Loucy (cell line): ENCODE measurements at regions not wholly inside any gene's neighbourhood (a gene's known extent, or its start where the extent isn't known, plus 50 kb on each side); places are given as distances from the start of the nearest gene placed in this dataset.
"Not testable (repeated sequence)": the region's sequence is repeated elsewhere in the genome, so short reads cannot be mapped to it uniquely, and the experiment has no call there.

Experiments used
- H2AFZ ChIP-seq: fragments of 200-600 bp; sonication (generic); 2 replicates; pipeline ENCODE4 v1.6.0; 2016; ENCODE audit warnings: antibody characterized with exemption, mild to moderate bottlenecking, low read length, moderate library complexity
- H3F3A ChIP-seq: fragments of 200-600 bp; 2 replicates; pipeline ENCODE4 v1.6.0; 2016; ENCODE audit warnings: antibody characterized with exemption, low read depth, mild to moderate bottlenecking
- H3K27me3 ChIP-seq: fragments of 200-600 bp; sonication (generic); 2 replicates; pipeline ENCODE4 v1.6.1; 2014; ENCODE audit warnings: low read length, mild to moderate bottlenecking; ENCODE audit not compliant: insufficient read depth, poor library complexity, severe bottlenecking
- H3K36me3 ChIP-seq: fragments of 200-600 bp; sonication (generic); 2 replicates; pipeline ENCODE4 v1.6.1; 2016; ENCODE audit warnings: low read length; ENCODE audit not compliant: insufficient read depth
- H3K4me1 ChIP-seq: fragments of 200-600 bp; sonication (generic); 2 replicates; pipeline ENCODE4 v1.5.1; 2014; ENCODE audit warnings: low read length, mild to moderate bottlenecking; ENCODE audit not compliant: insufficient read depth, poor library complexity, severe bottlenecking
- H3K4me2 ChIP-seq: fragments of 200-600 bp; sonication (generic); 2 replicates; pipeline ENCODE4 v1.6.0; 2014; ENCODE audit warnings: antibody characterized with exemption, low read length, low read depth, mild to moderate bottlenecking; ENCODE audit not compliant: poor library complexity, severe bottlenecking
- H3K4me3 ChIP-seq: fragments of 200-600 bp; sonication (generic); 2 replicates; pipeline ENCODE4 v1.5.1; 2014; ENCODE audit warnings: low read length, mild to moderate bottlenecking, mixed read lengths; ENCODE audit not compliant: poor library complexity, severe bottlenecking
- H3K79me2 ChIP-seq: fragments of 200-600 bp; sonication (generic); 2 replicates; pipeline ENCODE4 v1.6.1; 2014; ENCODE audit warnings: low read length; ENCODE audit not compliant: insufficient read depth
- H3K9ac ChIP-seq: fragments of 200-600 bp; sonication (generic); 2 replicates; pipeline ENCODE4 v1.6.0; 2014; ENCODE audit warnings: mild to moderate bottlenecking, low read depth, low read length, moderate library complexity; ENCODE audit not compliant: poor library complexity, severe bottlenecking
- H3K9me2 ChIP-seq: fragments of 200-600 bp; sonication (generic); replicated peaks from 2 replicates; pipeline ENCODE4 v1.6.1; 2016; ENCODE audit warnings: low read depth, low read length, mixed read lengths
- H3K9me3 ChIP-seq: fragments of 200-600 bp; sonication (generic); 2 replicates; pipeline ENCODE4 v1.6.1; 2014; ENCODE audit warnings: mild to moderate bottlenecking, antibody characterized with exemption, low read length, low read depth; ENCODE audit not compliant: insufficient read depth
- H4K20me1 ChIP-seq: fragments of 200-600 bp; sonication (generic); 2 replicates; pipeline ENCODE4 v1.6.0; 2014; ENCODE audit warnings: antibody characterized with exemption, low read length, mild to moderate bottlenecking; ENCODE audit not compliant: insufficient read depth, poor library complexity, severe bottlenecking
- CTCF ChIP-seq: fragments of 200-600 bp; sonication (generic); conservative IDR thresholded peaks from 2 replicates; pipeline ENCODE4 v1.5.1; 2014; ENCODE audit warnings: mild to moderate bottlenecking, antibody characterized with exemption, low read length
- EZH2phosphoT487 ChIP-seq: fragments of 200-600 bp; IDR thresholded peaks from 2 replicates; pipeline ENCODE4 v1.6.1; 2018; ENCODE audit warnings: antibody characterized with exemption, mild to moderate bottlenecking, moderate library complexity, borderline replicate concordance

- H4K20me1 ChIP-seq: no peaks in the 10 kb centered on the region
- no peaks in the 10 kb centered on the region for H3K79me2 ChIP-seq
- no peaks in the 10 kb centered on the region for H3K4me1 ChIP-seq
- no peaks in the 10 kb centered on the region for H3K9me3 ChIP-seq
- no peak overlapping the region for H3K4me2 ChIP-seq
- H3K4me3 ChIP-seq: no peak overlapping the region
- H3K9me2 ChIP-seq: no peaks in the 10 kb centered on the region
- no peak overlapping the region for H2AFZ ChIP-seq
- no peaks in the 10 kb centered on the region for H3K27me3 ChIP-seq
- TF ChIP-seq EZH2phosphoT487: no peak
- TF ChIP-seq CTCF: no peak
- H3K9ac ChIP-seq: no peak overlapping the region
- H3F3A ChIP-seq: no peaks in the 10 kb centered on the region
- no peaks in the 10 kb centered on the region for H3K36me3 ChIP-seq
Measured at GRCh38 chr4:91769912-91770311, 533.9 kb upstream of the GRID2 start.

GRCh38 chr4:91791631-91792030, 512.1 kb upstream of the GRID2 start:
- not testable (repeated sequence) for H3K9me3 ChIP-seq, H3K36me3 ChIP-seq, H3K4me2 ChIP-seq, H3F3A ChIP-seq, H3K27me3 ChIP-seq, H2AFZ ChIP-seq, H3K4me3 ChIP-seq, H3K9me2 ChIP-seq, H4K20me1 ChIP-seq, H3K79me2 ChIP-seq, H3K9ac ChIP-seq, H3K4me1 ChIP-seq

GRCh38 chr4:91795947-91796346, 507.8 kb upstream of the GRID2 start:
- Histone ChIP-seq H3K27me3 (no peaks in the 10 kb centered on the region), H3K4me2 (no peak overlapping the region), H3F3A (no peaks in the 10 kb centered on the region), H3K36me3 (no peaks in the 10 kb centered on the region), H3K4me3 (no peak overlapping the region), H3K9me2 (no peaks in the 10 kb centered on the region; the same call in 1 of the 2 replicates), H2AFZ (no peak overlapping the region), H3K4me1 (no peaks in the 10 kb centered on the region), H3K9ac (no peak overlapping the region), H4K20me1 (no peaks in the 10 kb centered on the region), H3K9me3 (no peaks in the 10 kb centered on the region), H3K79me2 (no peaks in the 10 kb centered on the region)
- TF ChIP-seq EZH2phosphoT487 (no peak), CTCF (no peak)

- no peaks in the 10 kb centered on the region for H4K20me1 ChIP-seq
- no peaks in the 10 kb centered on the region for H3K79me2 ChIP-seq
- H3K9ac ChIP-seq: no peak overlapping the region
- no peaks in the 10 kb centered on the region for H3K9me2 ChIP-seq
- no peaks in the 10 kb centered on the region for H3K4me1 ChIP-seq
- no peak overlapping the region for H3K4me2 ChIP-seq
- no peak for TF ChIP-seq EZH2phosphoT487
- TF ChIP-seq CTCF: no peak
- H3F3A ChIP-seq: no peaks in the 10 kb centered on the region
- H3K9me3 ChIP-seq: no peaks in the 10 kb centered on the region
- H3K36me3 ChIP-seq: no peaks in the 10 kb centered on the region
- H3K4me3 ChIP-seq: no peak overlapping the region
- H2AFZ ChIP-seq: no peak overlapping the region
- no peaks in the 10 kb centered on the region for H3K27me3 ChIP-seq
Measured at GRCh38 chr4:91812319-91812718, 491.4 kb upstream of the GRID2 start.
